Renal cortex interstitium (tissue), 11 donors: ENCODE measurements at regions not wholly inside any gene's neighbourhood (a gene's known extent, or its start where the extent isn't known, plus 50 kb on each side); places are given as distances from the start of the nearest gene placed in this dataset.

Source experiments
- DNase-seq, 11 donors: peaks; one replicate each; pipeline ENCODE4 v3.0.0-alpha.2; 2013; ENCODE audit warnings: low read depth in 9 of 11, low spot score in 4 of 11; ENCODE audit errors: extremely low read depth in 1 of 11

DNA sequence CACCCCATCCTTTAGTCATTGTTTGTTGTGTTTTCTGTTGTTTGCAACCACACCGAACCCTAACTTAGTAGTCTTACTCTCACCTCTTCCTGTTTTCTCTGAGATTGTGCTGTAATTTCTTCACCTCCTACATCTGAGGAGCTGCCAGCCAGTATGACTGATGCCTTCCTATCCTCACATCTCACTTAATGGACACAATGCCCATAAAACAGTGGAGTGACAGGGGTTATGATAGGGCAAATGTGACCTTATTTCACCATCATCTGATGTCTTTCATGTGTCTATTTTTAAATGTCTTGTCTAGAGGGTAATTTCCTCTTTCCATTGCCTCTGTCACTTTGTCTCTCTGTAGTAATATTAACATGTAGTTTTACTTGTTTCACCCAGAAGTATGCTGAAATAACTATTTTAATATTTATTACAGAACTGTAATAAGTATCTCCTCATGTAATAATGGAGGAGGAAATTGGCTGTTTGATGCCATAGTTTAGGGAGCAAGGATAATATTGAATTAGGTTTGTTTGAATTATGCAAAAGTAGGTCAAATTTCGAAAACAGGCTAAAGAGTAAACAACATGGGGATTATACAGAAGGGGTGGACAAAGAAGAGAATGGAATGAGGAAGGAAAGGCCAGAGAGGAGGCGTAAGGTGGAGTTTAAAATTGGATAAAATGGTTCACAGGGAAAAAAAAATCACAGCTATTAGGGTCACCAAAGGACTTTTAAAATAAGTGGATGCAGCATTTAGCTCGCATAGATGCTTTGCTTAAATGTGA lies 103.5 kb upstream of the SPRY2 start:
- no peak for DNase-seq

DNA sequence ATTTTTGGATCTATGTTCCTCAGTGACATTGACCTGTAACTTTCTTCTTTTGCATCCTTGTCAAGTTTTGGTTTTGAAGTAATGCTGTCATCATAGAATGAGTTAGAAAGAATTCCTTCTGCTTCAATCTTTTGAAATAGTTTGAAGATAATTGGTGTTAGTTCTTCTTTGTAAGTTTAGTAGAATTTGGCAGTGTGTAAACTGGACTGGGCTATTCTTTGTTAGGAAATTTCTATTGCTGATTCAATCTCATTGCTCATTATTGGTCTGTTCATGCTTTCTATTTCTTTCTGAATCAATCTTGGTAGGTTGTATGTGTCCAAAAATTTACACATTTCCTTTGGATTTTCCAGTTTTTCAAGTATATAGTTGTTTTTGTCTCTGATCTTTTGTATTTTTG lies 101.7 kb upstream of the SPRY2 start:
- no peak for DNase-seq

DNA sequence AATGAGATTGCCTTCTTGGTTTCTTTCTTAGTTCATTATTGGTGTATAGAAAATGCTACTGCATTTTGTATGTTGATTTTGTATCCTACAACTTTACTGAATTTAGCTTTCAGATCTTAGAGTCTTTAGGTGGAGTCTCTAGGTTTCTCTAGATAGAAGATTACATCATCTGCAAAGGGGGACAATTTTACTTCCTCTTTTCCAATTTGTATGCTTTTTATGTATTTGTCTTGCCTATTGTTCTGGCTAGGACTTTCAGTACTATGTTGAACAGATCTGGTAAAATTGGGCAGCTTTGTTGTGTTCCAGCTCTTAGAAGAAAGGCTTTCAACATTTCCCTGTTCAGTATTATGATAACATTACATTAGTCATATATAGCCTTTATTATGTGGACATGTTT lies 101.0 kb upstream of the SPRY2 start:
- no peak for DNase-seq

DNA sequence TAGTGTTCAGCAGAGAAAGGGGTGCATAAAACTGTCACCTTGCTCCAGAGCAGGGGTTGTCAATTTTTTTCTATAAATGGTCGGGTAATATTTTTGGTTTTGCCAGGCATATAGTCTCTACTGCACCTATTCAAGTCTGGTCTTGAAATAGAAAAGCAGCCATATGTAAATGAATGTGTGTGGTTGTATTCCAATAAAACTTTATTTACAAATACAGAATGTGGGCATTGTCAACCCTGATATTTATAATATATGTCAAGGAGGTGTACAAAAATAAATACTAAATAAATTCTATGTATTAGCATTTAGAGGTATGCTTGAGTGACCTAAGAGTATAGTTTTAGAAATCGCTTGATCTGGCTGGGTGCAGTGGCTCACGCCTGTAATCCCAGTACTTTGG lies 97.6 kb upstream of the SPRY2 start:
- no peak for DNase-seq

DNA sequence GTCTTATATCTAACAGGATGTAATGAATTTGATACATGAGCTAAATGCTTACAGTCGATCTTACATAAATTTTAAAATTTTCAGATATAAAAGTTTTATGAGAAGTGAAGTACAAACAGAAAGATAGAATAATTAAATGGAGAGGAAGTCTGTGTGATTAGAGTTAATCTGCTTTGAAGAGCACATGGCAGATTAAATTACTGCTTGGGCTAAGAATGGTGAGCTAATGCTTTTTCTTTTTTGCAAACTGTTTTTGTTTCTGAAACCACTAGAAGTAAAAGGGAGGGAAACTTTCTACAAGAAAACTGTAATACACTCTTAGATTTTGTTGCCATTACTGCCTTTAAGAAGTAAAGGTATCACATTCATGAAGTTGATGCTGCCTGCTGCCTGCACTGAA lies 96.3 kb upstream of the SPRY2 start:
- peak in 5 of 11 donors; percentile 0 to 24 (median 20) for DNase-seq

DNA sequence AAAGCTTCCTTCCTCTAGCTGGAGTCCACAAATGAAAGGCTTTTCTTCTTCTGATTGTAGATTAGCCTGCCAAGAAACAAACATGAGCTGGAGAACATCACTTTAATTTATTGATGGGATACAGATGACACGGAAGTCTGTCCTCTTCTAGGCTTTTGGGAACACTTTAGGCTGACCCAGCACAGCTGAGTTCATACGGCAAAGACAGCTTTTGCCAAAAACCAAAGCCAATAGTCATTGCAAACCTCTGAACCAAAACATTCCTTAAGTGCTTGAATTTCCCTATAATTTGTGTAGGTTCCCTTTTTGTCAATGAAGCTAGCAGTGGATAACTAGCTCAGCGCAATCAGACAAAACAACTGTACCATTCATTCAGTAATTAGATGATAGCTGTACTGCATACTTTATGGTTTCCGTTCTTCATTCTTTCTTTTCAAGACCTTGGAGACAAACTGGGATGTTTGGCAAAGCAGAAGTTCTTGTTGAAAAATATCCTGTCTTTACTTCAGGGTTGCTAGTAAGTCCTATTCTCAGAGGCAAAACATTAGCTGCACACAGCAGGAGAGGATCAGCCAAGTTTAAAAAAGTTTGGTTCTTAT lies 95.7 kb upstream of the SPRY2 start:
- DNase-seq, result peak in 9 of 11 donors; percentile 43 to 75 (median 55)

DNA sequence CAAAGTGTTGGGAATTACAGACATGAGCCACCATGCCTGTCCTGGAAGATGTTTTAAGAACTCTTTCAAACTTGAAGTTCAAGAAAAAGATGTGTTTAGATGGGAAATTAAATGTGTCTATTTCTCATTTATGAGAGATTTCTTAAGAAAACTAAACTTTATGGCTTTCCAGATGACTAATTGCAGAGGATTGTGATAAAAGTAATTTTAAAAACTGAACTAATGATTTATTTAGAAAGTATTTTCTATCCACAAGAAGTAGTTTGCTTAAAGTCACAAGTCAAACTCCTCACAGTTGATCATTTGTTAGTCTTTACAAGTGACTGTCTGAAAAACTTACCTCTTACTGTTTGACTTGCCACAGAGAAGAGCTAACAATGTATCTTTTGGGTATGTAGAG lies 89.6 kb upstream of the SPRY2 start:
- no peak for DNase-seq

DNA sequence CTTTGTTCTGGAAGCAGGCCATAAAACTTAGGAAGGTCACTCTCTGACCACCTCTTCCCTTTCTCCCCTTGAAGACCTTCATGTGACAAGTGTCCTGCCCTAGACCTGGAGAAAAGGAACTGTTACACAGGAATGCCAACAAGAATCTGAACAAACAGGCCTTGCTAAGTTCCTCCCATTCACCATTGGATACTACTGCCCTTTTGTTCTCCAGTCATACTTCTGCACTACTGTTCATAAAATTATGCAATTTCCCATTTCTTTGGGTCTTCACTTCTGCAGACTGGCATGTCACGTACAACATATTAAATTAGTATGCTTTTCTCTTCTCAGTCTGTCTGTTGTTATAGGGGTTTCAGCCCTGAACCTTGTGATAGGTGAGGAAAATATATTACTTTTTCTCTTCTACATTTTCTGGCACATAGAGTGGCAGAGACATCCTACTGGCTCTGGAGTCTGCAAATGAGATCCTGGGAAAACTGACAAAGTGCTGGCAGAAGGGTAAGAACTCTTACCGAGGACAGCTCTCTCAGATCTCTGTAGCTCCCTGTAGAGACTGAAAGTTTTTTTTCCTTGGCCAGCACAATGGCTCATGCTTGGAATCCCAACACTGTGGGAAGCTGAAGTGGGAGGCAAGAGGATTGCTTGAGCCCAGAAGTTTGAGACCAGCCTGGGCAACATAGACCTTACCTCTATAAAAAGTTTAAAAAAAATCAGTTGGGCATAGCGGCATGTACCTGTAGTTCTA lies 87.6 kb upstream of the SPRY2 start:
- no peak for DNase-seq

DNA sequence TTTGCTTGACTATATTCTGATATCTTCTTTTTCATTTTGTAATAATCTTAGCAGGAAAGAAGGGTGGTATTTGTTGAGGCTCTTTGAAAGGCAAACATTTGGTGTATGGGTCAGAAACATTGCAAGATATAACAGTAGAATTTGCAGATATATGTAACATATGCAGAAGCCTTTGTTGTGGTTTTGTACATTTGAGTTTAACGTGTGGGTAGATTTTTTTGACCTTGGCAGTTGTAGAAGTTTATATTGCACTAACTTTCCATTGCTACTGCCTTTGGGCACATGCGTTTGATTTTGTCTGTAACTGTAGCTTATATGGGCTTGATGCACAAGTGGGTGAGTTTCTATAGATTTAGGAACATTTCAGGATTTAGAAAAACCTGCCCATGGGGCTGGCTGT lies 78.5 kb upstream of the SPRY2 start:
- DNase-seq, result no peak

DNA sequence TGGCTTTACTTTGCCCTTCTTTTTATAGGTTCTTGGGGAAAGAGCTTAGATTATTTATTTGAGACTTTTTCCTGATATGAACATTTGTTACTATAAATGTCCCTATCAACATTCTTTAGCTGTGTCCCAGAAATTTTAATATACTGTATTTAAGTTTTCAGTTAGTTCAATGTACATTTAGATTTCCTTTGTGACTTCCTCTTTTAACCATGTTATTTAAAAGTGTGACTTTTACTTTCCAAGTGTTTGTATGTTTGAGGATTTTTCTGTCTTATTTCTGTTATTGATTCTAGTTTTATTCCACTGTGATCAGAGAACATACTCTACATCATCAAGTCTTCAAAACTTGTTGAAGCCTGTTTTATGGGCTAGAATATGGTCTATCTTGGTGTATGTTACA lies 72.7 kb upstream of the SPRY2 start:
- DNase-seq, result no peak

DNA sequence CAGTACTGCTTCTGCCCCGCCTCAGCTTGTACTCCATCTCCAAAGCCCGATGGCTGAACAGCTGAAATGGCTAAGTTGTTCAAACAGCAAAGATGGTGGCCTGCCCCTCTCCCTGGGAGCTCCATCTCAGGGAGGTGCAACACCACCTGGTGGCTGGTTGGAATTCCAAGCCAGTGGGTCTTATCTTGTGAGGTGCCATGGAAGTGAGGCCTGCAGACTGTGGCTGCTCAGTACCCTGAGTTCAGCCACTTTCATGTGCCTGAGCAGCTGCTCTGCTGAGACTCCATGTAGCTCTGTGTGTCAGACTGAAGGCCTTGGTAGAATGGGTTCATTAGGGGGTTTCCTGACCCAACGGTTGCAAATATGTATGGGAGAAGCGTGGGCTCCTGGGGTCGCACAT lies 67.3 kb upstream of the SPRY2 start:
- no peak for DNase-seq

DNA sequence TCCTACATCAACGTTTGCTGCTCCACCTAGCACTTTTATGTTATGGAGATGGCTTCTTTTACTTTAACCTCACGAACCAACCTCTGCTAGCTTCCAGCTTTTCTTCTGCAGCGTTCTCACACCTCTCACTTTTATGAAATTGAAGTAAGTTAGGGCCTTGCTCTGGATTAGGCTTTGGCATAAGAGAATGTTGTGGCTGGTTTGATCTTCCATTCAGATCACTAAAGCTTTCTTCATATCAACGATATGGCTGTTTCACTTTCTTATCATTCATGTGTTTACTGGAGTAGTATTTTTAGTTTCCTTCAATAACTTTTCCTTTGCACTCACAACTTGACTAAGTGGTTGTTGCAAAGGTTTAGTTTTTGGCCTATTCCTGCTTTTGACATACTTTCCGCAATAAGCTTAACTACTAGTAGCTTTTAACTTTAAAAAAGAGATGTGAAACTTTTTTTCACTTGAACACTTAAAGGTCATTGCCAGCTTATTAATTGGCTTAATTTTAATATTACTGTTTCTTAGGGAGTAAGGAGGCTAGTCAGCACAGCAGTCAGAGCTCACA lies 60.0 kb upstream of the SPRY2 start:
- no peak for DNase-seq

DNA sequence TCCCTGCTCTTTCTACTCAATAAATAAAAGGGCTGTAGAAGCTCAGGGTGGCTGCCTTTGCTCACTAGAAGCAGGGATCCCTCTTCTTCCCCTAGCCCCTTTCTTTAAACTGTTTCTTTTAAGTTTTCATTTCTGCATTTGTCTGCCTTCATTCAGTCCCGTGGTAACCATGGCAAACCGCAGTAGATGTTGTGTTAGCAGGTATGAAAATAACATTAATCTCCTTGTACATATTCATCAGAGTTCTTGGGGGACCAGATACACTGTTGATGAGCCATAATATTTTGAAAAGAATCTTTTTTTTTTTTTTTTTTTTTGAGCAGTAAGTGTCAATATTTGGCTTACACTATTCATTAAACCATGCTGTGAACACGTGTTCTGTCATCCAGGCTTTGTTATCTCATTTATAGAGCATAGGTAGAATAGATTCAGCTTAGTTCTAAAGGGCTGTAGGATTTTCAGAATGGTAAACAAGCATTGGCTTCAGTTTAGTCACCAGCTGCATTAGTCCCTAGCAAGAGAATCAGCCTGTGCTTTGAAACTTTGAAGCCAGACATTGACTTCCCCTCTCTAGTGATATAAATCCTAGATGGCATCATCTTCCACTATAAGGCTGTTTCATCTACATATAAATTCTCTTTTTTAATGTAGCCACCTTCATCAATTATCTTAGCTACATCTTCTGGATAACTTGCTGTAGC lies 59.4 kb upstream of the SPRY2 start:
- no peak for DNase-seq

DNA sequence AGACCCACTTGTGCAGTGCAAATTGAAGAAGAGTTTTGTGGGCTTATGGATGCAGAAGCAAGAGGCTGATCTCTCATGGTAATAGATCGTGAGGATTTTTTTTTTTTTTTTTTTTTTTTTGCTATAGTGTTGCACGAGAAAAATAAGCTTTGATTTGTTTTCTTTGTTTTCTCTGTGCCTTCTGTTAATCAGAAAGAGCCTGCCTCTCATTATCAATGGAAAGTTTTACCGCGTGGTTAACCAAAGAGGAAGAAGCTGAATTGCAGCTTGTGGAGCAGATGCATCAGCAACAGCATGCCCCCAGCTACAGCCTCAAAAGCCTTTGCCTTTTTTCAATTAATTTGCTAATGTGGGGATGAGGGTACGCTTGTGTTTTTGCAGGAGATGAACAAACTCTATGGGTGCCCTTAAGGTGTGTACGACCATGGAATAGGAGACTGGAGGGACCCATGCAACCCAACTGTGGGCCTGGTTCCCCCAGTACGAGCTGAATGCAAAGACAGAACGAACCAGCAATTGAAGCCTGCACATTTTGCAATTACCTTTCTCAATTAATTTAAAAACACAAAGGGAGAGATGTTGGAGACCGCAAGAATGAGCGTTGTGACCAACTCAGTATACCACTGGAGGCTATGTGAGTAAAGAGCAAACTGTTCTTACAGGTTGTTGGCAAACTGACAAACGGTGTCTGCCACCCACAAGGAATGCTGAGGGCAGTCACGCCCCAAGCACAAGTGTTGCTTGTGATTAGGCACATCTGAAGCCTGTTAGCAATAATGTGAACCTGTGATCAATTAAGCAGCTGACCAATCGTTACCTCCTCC lies 58.6 kb upstream of the SPRY2 start:
- no peak for DNase-seq
